SU-DHL-6 (cell line): ENCODE measurements at regions not wholly inside any gene's neighbourhood (a gene's known extent, or its start where the extent isn't known, plus 50 kb on each side); places are given as distances from the start of the nearest gene placed in this dataset.
"Not testable (repeated sequence)": the region's sequence is repeated elsewhere in the genome, so short reads cannot be mapped to it uniquely, and the experiment has no call there.

Source experiments
- H2AFZ ChIP-seq: fragments of 200-600 bp; sonication (generic); 2 replicates; pipeline ENCODE4 v1.6.1; 2014; ENCODE audit warnings: low read depth, mild to moderate bottlenecking, moderate library complexity, mixed read lengths, antibody characterized with exemption, low read length; ENCODE audit not compliant: severe bottlenecking
- H3F3A ChIP-seq: fragments of 200-600 bp; shearing (Covaris generic); 2 replicates; pipeline ENCODE4 v1.6.0; 2016; ENCODE audit warnings: antibody characterized with exemption, mild to moderate bottlenecking; ENCODE audit not compliant: insufficient read depth
- H3K27ac ChIP-seq: fragments of 200-600 bp; sonication (generic); 2 replicates; pipeline ENCODE4 v1.5.1; 2016; ENCODE audit warnings: low read depth, mild to moderate bottlenecking, low read length, moderate library complexity, mixed read lengths
- H3K27me3 ChIP-seq: fragments of 200-600 bp; sonication (generic), shearing (Covaris generic); 2 replicates; pipeline ENCODE4 v1.6.0; 2014; ENCODE audit warnings: mild to moderate bottlenecking, low read length
- H3K36me3 ChIP-seq: fragments of 200-600 bp; sonication (generic); 2 replicates; pipeline ENCODE4 v1.6.1; 2014; ENCODE audit warnings: mild to moderate bottlenecking, low read length, mixed read lengths
- H3K4me2 ChIP-seq: fragments of 300-600, 200-600 bp; shearing (Covaris generic), sonication (generic); 2 replicates; pipeline ENCODE4 v1.6.0; 2014; ENCODE audit warnings: low read length, low read depth, mild to moderate bottlenecking; ENCODE audit not compliant: poor library complexity, severe bottlenecking
- H3K4me3 ChIP-seq: fragments of 200-600 bp; sonication (generic); 2 replicates; pipeline ENCODE4 v1.5.1; 2014; ENCODE audit warnings: antibody characterized with exemption, low read length, mild to moderate bottlenecking, mixed read lengths; ENCODE audit not compliant: insufficient read depth, poor library complexity, severe bottlenecking
- H3K79me2 ChIP-seq: fragments of 200-600 bp; sonication (generic); 2 replicates; pipeline ENCODE4 v1.6.1; 2014; ENCODE audit warnings: mild to moderate bottlenecking, low read length, moderate library complexity; ENCODE audit not compliant: insufficient read depth
- H3K9ac ChIP-seq: fragments of 200-600 bp; sonication (generic); 2 replicates; pipeline ENCODE4 v1.7.0; 2014; ENCODE audit warnings: mild to moderate bottlenecking, low read length
- H3K9me2 ChIP-seq: fragments of 200-600 bp; sonication (generic); replicated peaks from 2 replicates; pipeline ENCODE4 v1.6.1; 2014; ENCODE audit warnings: low read length; ENCODE audit not compliant: insufficient read depth
- H3K9me3 ChIP-seq: fragments of 200-600 bp; sonication (generic); 2 replicates; pipeline ENCODE4 v1.6.1; 2014; ENCODE audit warnings: low read length, mixed read lengths; ENCODE audit not compliant: insufficient read depth
- H4K20me1 ChIP-seq: fragments of 200-600 bp; sonication (generic); 2 replicates; pipeline ENCODE4 v1.6.1; 2014; ENCODE audit warnings: low read depth, mild to moderate bottlenecking, antibody characterized with exemption, low read length, moderate library complexity, mixed read lengths
- CTCF ChIP-seq: fragments of 200-600 bp; sonication (generic); IDR thresholded peaks from one replicate; pipeline ENCODE4 v1.5.1; 2017; ENCODE audit warnings: antibody characterized with exemption, mild to moderate bottlenecking, low read length, moderate library complexity; ENCODE audit not compliant: insufficient read depth, poor library complexity, severe bottlenecking
- EZH2phosphoT487 ChIP-seq: fragments of 200-600 bp; sonication (generic), shearing (Covaris generic); conservative IDR thresholded peaks from 2 replicates; pipeline ENCODE4 v1.6.1; 2018; ENCODE audit warnings: mild to moderate bottlenecking, antibody characterized with exemption, low read length, moderate library complexity, mixed read lengths

- Histone ChIP-seq H3K4me3 (no peak overlapping the region), H3F3A (no peaks in the 10 kb centered on the region), H2AFZ (no peak overlapping the region), H3K4me2 (no peak overlapping the region), H3K27ac (no peak overlapping the region), H3K27me3 (no peaks in the 10 kb centered on the region), H3K9ac (no peak overlapping the region), H3K9me3 (no peaks in the 10 kb centered on the region), H3K79me2 (no peaks in the 10 kb centered on the region), H3K36me3 (no peaks in the 10 kb centered on the region), H4K20me1 (no peaks in the 10 kb centered on the region), H3K9me2 (no peaks in the 10 kb centered on the region; the same call in 1 of the 2 replicates)
- TF ChIP-seq EZH2phosphoT487 (no peak), CTCF (no peak)
Measured at GRCh38 chr5:126280846-126281245, 142.4 kb upstream of the GRAMD2B start.

DNA sequence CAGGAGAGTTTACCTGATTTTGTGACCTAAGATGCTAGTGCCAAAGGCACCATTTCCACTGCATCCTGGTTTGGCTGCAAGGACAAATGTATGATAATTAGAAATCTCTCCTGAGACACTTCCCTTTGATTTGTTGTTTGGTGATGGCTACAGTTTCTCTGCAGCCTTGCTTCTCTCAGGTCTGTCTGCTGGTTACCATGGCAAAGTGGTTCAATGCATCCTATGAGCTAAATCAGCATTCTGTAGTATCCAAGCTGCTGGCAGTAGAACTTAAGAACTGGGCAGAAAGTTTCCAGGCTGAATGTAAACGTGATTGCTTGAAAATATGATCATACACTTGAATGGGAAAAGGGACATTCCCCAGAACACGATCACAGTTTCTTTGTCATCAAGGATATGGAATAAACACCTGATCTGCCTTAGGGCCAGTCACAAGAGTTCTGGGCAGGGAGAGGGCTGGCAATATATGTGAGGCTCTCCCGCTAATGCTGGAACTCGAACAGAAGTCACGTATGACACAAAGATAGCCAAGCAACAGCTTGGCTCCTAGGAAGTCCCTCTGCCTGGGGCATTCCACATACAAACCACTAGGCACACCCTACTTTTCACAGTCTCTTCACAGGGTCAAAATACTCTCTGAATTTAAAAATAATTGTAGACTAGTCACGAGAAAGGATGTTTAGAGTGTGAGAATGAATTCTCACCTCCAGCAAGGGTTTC, 138.1 kb upstream of the GRAMD2B start:
- Histone ChIP-seq H4K20me1 (no peaks in the 10 kb centered on the region), H3K27me3 (no peaks in the 10 kb centered on the region), H2AFZ (no peak overlapping the region), H3K36me3 (no peaks in the 10 kb centered on the region), H3F3A (no peaks in the 10 kb centered on the region), H3K4me3 (no peak overlapping the region), H3K4me2 (no peak overlapping the region), H3K27ac (no peak overlapping the region), H3K9me3 (no peaks in the 10 kb centered on the region), H3K9ac (no peak overlapping the region), H3K9me2 (no peaks in the 10 kb centered on the region), H3K79me2 (no peaks in the 10 kb centered on the region)
- no peak for TF ChIP-seq CTCF
- no peak for TF ChIP-seq EZH2phosphoT487

GRCh38 chr5:126296121-126296520, 127.1 kb upstream of the GRAMD2B start:
- not testable (repeated sequence) for H3K9me3 ChIP-seq, H2AFZ ChIP-seq, H3K9ac ChIP-seq, H4K20me1 ChIP-seq, H3K79me2 ChIP-seq, H3K4me2 ChIP-seq, H3K36me3 ChIP-seq, H3K9me2 ChIP-seq, H3K27ac ChIP-seq, H3K27me3 ChIP-seq, H3K4me3 ChIP-seq, H3F3A ChIP-seq

DNA sequence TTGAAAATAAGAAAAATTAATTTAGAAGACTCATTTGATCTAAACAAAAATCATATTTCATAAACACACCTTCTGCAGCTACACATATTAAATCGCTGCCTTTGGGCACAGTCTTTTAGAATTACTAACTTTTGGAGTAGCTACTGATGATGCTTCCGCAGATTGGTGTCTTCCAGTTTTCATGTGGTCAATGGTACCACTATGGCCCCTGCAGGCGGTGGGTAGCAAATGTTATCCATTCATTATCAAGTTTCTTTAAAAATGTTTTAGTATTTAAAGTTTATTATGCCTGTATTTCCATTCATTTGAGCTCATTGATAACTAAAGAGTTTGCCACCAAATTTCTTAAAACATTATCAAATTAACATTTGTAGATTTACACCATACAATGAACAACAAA, 122.9 kb upstream of the GRAMD2B start:
- TF ChIP-seq EZH2phosphoT487 (no peak), CTCF (no peak)
- Histone ChIP-seq H3K4me3 (no peak overlapping the region), H3K9me3 (no peaks in the 10 kb centered on the region), H3K9me2 (no peaks in the 10 kb centered on the region), H3K4me2 (no peak overlapping the region), H3F3A (no peaks in the 10 kb centered on the region), H2AFZ (no peak overlapping the region), H3K27me3 (no peaks in the 10 kb centered on the region), H4K20me1 (no peaks in the 10 kb centered on the region), H3K36me3 (no peaks in the 10 kb centered on the region), H3K79me2 (no peaks in the 10 kb centered on the region), H3K27ac (no peak overlapping the region), H3K9ac (no peak overlapping the region)
